GM23248 (cell line): ENCODE measurements at regions not wholly inside any gene's neighbourhood (a gene's known extent, or its start where the extent isn't known, plus 50 kb on each side); places are given as distances from the start of the nearest gene placed in this dataset.
A peak's percentile ranks its signal among the peaks of the same experiment; 100 is the strongest.
"Not testable (repeated sequence)": the region's sequence is repeated elsewhere in the genome, so short reads cannot be mapped to it uniquely, and the experiment has no call there.

Source experiments
- DNase-seq: peaks from one replicate; pipeline ENCODE4 v3.0.0-alpha.2; 2015
- H2AFZ ChIP-seq: fragments of 200-600 bp; sonication (generic); 2 replicates; pipeline ENCODE4 v1.6.1; 2016; ENCODE audit warnings: antibody characterized with exemption
- H3F3A ChIP-seq: fragments of 200-600 bp; sonication (generic); 2 replicates; pipeline ENCODE4 v1.6.1; 2016; ENCODE audit warnings: mild to moderate bottlenecking, antibody characterized with exemption, mixed run types; ENCODE audit not compliant: insufficient read depth
- H3K27ac ChIP-seq: fragments of 200-600 bp; sonication (generic); 2 replicates; pipeline ENCODE4 v1.5.1; 2016; ENCODE audit warnings: mild to moderate bottlenecking
- H3K27me3 ChIP-seq: fragments of 200-600 bp; sonication (generic); replicated peaks from 2 replicates; pipeline ENCODE4 v1.6.1; 2016; ENCODE audit warnings: mild to moderate bottlenecking; ENCODE audit not compliant: insufficient read depth
- H3K36me3 ChIP-seq: fragments of 200-600 bp; sonication (generic); 2 replicates; pipeline ENCODE4 v1.6.1; 2016; ENCODE audit warnings: low read depth, mild to moderate bottlenecking
- H3K4me1 ChIP-seq: fragments of 200-600 bp; sonication (generic); 2 replicates; pipeline ENCODE4 v1.6.1; 2016; ENCODE audit warnings: mild to moderate bottlenecking; ENCODE audit not compliant: insufficient read depth
- H3K4me2 ChIP-seq: fragments of 200-600 bp; sonication (generic); one replicate; pipeline ENCODE4 v1.6.1; 2016; ENCODE audit warnings: mild to moderate bottlenecking; ENCODE audit not compliant: unreplicated experiment
- H3K4me3 ChIP-seq: fragments of 200-600 bp; sonication (generic); 2 replicates; pipeline ENCODE4 v1.5.1; 2016; ENCODE audit warnings: mild to moderate bottlenecking
- H3K79me2 ChIP-seq: fragments of 200-600 bp; sonication (generic); 2 replicates; pipeline ENCODE4 v1.6.1; 2016; ENCODE audit warnings: mild to moderate bottlenecking; ENCODE audit not compliant: insufficient read depth
- H3K9ac ChIP-seq: fragments of 200-600 bp; sonication (generic); 2 replicates; pipeline ENCODE4 v1.6.1; 2016; ENCODE audit warnings: mild to moderate bottlenecking
- H3K9me2 ChIP-seq: fragments of 200-600 bp; sonication (generic); 2 replicates; pipeline ENCODE4 v1.6.1; 2016; ENCODE audit warnings: mixed run types, mild to moderate bottlenecking, moderate library complexity; ENCODE audit not compliant: insufficient read depth
- H3K9me3 ChIP-seq: fragments of 200-600 bp; sonication (generic); one replicate; pipeline ENCODE4 v1.6.1; 2017; ENCODE audit warnings: low read depth
- H4K20me1 ChIP-seq: fragments of 200-600 bp; sonication (generic); 2 replicates; pipeline ENCODE4 v1.6.0; 2016; ENCODE audit not compliant: insufficient read depth
- EZH2 ChIP-seq: fragments of 200-600 bp; sonication (generic); IDR thresholded peaks from 2 replicates; pipeline ENCODE4 v1.6.1; 2018; ENCODE audit warnings: antibody characterized with exemption, mild to moderate bottlenecking; ENCODE audit not compliant: insufficient read depth, poor library complexity, severe bottlenecking
- EZH2phosphoT487 ChIP-seq: fragments of 200-600 bp; sonication (generic); IDR thresholded peaks from 2 replicates; pipeline ENCODE4 v1.6.1; 2018; ENCODE audit warnings: antibody characterized with exemption, moderate library complexity, mild to moderate bottlenecking, low read depth; ENCODE audit not compliant: insufficient read depth
- WGBS, 2 experiments: methylation state at CpG; one replicate each; pipeline ENCODE4 v1.1.6; 2015 to 2017; ENCODE audit warnings: low lambda C conversion rate in 2 of 2, low coverage in 1 of 2; ENCODE audit errors: missing lambda C conversion rate in 2 of 2; 5-methylcytosine and 5-hydroxymethylcytosine counted together
- in situ Hi-C: fragments of 300-500 bp; cut with MboI; formaldehyde crosslinking; loops from 2 replicates; pipeline ENCODE4 v1.15.0; 2020

DNA sequence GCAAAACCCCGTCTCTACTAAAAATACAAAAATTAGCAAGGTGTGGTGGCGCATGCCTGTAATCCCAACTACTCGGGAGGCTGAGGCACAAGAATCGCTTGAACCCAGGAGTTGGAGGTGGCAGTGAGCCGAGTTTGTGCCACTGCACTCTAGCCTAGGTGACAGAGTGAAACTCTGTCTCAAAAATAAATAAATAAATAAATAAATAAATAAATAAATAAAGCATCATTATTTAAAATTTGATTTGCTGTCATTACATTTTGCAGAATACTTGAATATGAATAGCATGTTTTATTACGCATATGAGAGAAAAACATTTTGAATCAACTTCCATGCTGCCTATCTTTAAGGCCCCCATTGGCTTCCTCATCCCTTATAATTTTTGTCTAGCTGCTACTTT is 53.4 kb upstream of the MED14 start:
- H3K9ac ChIP-seq, H3K9me3 ChIP-seq, H3K79me2 ChIP-seq, H3K4me1 ChIP-seq, H4K20me1 ChIP-seq, H3K27ac ChIP-seq, H2AFZ ChIP-seq, H3F3A ChIP-seq, H3K4me3 ChIP-seq, DNase-seq, H3K27me3 ChIP-seq, H3K9me2 ChIP-seq, H3K36me3 ChIP-seq, in situ Hi-C loops, H3K4me2 ChIP-seq: not testable (repeated sequence)
- WGBS, 2 experiments: 92 to 95% methylated on average over 5 to 6 of the region's 6 CpGs

DNA sequence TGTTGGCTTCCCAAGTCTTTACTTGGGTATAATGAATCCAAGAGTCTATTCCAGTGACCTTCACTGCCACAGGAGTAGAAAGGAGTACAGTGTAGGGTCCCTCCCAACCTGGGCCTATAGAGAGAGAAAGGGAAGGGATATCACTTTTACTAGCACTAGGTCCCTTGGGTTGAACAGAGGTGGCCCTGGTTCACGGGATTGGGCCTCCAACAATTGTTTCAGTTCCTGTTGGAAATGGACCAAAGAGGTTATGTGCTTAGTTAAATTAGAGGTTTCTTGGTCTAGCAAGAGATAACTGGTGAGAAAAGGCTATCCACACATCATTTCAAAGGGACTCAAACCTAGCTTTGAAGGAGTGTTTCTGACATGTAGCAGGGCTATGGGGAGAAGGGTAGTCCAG is 57.1 kb upstream of the MED14 start:
- Histone ChIP-seq H2AFZ (no peak overlapping the region), H3K36me3 (no peaks in the 10 kb centered on the region), H3K27me3 (no peaks in the 10 kb centered on the region), H3K4me2 (no peak overlapping the region), H3F3A (no peaks in the 10 kb centered on the region), H3K4me3 (no peak overlapping the region), H3K79me2 (no peaks in the 10 kb centered on the region), H3K4me1 (peaks cover 8% of the 10 kb centered on the region), H3K9me3 (no peaks in the 10 kb centered on the region), H3K27ac (no peak overlapping the region), H3K9ac (no peak overlapping the region), H4K20me1 (no peaks in the 10 kb centered on the region), H3K9me2 (no peaks in the 10 kb centered on the region)
- no peak for DNase-seq
- in situ Hi-C loops: no loop called here
- TF ChIP-seq EZH2: no peak
- TF ChIP-seq EZH2phosphoT487: no peak
- 100% methylated on average over 1 of the region's 1 CpG; no CpG with 5 or more reads in 1 of the 2 experiments for WGBS, 2 experiments

DNA sequence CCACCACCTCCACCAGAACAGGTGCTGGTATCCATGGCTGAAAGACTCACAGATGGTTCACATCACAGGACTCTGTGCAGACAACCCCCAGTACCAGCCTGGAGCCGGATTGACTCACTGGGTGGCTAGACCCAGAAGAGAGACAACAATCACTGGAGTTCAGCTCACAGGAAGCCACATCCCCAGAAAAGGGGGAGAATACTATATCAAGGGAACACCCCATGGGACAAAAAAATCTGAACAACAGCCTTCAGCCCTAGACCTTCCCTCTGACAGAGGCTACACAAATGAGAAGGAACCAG is 59.4 kb upstream of the MED14 start:
- H3K9ac ChIP-seq, H3K79me2 ChIP-seq, H3K9me3 ChIP-seq, H3F3A ChIP-seq, in situ Hi-C loops, H4K20me1 ChIP-seq, H3K4me1 ChIP-seq, H3K27me3 ChIP-seq, H3K9me2 ChIP-seq, H3K36me3 ChIP-seq: not testable (repeated sequence)
- Histone ChIP-seq H3K4me3 (peak overlapping the region; percentile 65; the same call in 1 of the 2 replicates), H3K27ac (peak overlapping the region; percentile 80), H2AFZ (peak overlapping the region; percentile 91), H3K4me2 (peak overlapping the region; percentile 79)
- WGBS, 2 experiments: 0% methylated on average over 1 of the region's 1 CpG
- DNase-seq: peak; percentile 53

DNA sequence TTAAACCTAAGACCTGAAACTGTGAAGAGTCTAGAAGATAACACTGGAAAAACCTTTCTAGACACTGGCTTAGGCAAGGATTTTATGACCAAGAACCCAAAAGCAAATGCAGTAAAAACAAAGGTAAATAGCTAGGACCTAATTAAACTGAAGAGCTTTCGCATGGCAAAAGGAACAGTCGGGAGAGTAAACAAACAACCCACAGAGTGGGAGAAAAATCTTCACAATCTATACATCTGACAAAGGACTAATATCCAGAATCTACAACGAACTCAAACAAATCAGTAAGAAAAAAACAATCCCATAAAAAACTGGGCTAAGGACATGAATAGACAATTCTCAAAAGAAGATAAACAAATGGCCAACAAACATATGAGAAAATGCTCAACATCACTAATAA is 64.4 kb upstream of the MED14 start:
- H2AFZ ChIP-seq, H3K79me2 ChIP-seq, H3K27ac ChIP-seq, DNase-seq, H3K4me1 ChIP-seq, H3K9me3 ChIP-seq, H3K9me2 ChIP-seq, H3F3A ChIP-seq, H3K4me3 ChIP-seq, H3K9ac ChIP-seq, in situ Hi-C loops, H3K27me3 ChIP-seq, H4K20me1 ChIP-seq, H3K4me2 ChIP-seq, H3K36me3 ChIP-seq: not testable (repeated sequence)
- 81 to 96% methylated on average over 3 of the region's 3 CpGs for WGBS, 2 experiments

DNA sequence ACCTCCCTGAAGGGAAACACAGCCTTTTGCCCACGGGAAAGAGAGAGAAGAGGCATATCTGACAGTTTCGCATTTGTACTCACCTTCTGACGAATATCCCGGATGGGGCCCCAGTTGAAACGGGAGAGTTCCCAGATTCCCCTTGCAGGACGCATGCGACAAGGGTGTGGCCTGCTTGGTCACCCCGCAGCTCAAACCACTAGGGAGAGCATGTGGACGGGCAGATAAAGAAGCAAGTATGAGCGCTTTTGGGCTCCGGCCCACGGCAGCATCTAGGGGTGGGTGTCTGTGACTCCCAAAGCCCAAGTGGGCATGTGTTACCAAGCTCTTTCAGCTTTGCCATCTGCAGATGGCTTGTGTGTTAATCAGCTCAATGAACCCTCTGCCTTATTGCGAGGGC is 70.1 kb upstream of the MED14 start:
- no peaks in the 10 kb centered on the region for H3K9me3 ChIP-seq
- no peaks in the 10 kb centered on the region for H3K36me3 ChIP-seq
- 86 to 90% methylated on average over 9 to 13 of the region's 13 CpGs for WGBS, 2 experiments
- no peaks in the 10 kb centered on the region for H4K20me1 ChIP-seq
- no peaks in the 10 kb centered on the region for H3K79me2 ChIP-seq
- no peak for DNase-seq
- H3K4me1 ChIP-seq: no peaks in the 10 kb centered on the region
- no peak for TF ChIP-seq EZH2phosphoT487
- no peak for TF ChIP-seq EZH2
- H3F3A ChIP-seq: no peaks in the 10 kb centered on the region
- in situ Hi-C loops: no loop called here
- H3K4me2 ChIP-seq: no peak overlapping the region
- no peaks in the 10 kb centered on the region for H3K27me3 ChIP-seq
- no peak overlapping the region for H2AFZ ChIP-seq
- no peak overlapping the region for H3K9ac ChIP-seq
- H3K27ac ChIP-seq: no peak overlapping the region
- H3K4me3 ChIP-seq: no peak overlapping the region
- no peaks in the 10 kb centered on the region for H3K9me2 ChIP-seq
